HG03432 (cell line): ENCODE measurements at regions not wholly inside any gene's neighbourhood (a gene's known extent, or its start where the extent isn't known, plus 50 kb on each side); places are given as distances from the start of the nearest gene placed in this dataset.

ENCODE experiments used
- ATAC-seq: cut with Tn5 transposase; IDR thresholded peaks from one replicate; pipeline ENCODE4 v1.9.1; 2021; ENCODE audit warnings: mild to moderate bottlenecking, moderate library complexity; ENCODE audit not compliant: unreplicated experiment

DNA sequence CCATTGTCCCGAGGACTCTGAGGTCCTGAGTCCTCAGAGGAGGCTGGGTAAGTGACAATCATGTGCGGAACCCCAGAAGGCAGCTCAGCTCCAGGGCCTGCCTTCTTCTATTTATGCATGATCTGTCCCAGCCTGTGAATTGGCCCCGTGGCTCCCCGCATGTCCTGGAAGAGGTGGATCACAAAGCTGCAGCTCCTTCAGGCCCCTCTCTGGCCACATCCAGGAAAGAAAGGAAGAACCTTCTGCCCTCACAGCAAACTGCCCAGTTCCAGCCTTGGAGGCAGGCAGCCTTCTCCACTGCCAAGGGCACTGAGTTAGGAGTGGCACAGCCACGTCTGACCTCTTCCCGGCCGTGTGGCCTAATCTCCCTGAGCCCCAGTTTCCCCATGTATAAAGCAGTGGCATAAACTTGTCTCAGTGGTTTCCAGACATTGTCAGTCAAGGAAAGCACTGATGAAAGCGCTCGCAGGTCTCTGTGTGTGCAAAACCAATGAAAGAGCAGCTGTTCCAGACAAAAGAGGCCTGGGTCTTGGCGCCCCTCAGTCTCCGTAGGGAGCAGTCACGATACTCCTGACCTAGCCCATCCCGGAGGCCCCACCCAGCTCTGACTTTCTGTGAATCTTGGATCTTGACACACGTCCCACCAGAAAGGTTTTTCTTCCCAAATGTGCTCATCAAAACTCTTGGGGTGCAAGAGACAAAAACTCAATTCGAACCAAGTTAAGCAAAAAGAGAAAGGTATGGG is 497.3 kb downstream of the SHQ1 start:
- ATAC-seq, result no peak

- ATAC-seq, result no peak
Measured at GRCh38 chr3:72348357-72348756, 499.9 kb downstream of the SHQ1 start.

DNA sequence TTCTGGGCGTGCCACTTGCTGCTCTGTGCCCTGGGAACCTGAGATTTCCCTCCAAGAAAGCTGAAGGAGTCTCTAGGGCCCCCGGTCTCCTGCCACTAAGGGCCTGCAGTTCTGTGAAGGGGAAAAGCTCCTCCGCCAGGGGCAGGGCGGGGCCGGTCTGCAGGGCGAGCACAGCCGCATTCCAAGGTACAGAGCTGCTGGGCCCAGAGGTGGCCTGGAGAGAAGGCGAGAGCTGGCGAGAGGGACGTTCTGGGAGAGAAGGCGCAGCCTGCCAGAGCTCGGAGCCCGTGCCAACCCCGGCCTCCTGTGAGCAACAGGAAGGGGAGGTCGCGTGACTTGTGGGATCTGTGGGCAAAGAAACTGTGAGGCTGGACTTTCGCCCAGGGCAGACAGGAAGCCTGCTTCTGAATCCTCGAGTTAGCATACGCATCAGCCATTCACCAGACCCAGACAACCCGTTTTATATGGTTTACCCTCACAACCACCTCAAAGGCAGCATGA is 500.4 kb downstream of the SHQ1 start:
- ATAC-seq, result peak; percentile 74

- ATAC-seq, result peak; percentile 28
Measured at GRCh38 chr3:72346526-72346926, 501.7 kb downstream of the SHQ1 start.

DNA sequence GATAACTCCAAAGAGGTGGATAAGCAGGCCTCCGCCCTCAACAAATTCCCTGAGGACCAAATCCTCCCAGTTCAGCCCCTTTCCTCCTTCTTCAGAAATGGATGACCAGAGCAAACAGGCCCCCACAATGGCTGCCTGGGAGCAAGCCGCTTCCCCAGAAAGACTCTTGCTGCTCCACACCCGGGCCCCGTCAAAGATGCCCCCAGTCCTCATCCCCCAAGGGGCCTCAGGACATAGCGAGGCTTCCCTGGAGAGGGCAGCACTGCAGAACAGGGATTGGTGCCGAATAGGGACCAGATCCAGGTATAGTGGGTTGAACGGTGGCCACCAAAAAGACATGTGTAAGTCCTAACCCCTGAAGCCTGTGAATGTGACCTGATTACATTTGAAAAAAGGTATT is 502.3 kb downstream of the SHQ1 start:
- no peak for ATAC-seq

GRCh38 chr3:72345237-72345878 is 502.9 kb downstream of the SHQ1 start:
- ATAC-seq, result no peak

DNA sequence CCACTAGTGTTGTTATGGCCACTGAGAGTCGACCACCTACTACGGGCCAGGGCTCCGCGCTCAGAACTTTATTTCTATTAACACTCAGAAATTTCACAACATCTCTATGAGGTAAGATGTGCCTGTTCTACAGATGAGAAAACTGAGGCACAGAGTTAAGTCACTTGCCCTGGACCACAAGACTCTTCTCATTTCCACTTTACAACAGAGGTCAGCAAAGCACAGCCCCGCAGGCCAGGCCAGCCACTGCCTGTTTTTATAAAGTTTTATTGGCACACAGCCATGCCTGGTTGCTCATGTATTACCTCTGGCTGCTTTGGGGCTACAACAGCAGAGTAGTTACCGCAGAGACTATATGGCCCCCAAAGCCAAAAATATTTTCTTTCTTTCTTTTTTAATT is 503.6 kb downstream of the SHQ1 start:
- ATAC-seq, result no peak

GRCh38 chr3:72344236-72344635 is 504.0 kb downstream of the SHQ1 start:
- no peak for ATAC-seq

GRCh38 chr3:72343078-72343477 is 505.2 kb downstream of the SHQ1 start:
- ATAC-seq, result no peak

GRCh38 chr3:72342450-72342849 is 505.8 kb downstream of the SHQ1 start:
- no peak for ATAC-seq

DNA sequence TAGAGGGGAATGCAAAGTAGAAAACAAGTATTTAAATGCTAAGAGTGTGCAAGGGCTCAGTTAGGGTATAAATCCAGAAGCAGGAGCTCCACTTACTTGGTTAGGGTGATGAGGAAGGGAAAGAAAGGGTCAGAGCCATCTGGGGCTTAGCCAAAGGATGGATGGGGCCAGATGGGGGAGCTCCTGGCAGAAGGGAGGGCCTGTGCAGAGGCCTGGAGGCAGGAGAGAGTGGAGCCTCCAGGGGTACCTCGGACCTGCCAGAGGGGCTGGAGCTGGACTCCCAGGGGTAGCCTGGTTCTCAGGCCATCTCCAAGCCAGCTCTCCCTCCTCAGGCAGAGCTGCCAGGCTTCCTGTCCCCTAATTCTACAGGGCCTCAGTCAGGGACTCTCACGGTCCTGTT is 506.3 kb downstream of the SHQ1 start:
- ATAC-seq, result no peak

- ATAC-seq, result no peak
Measured at GRCh38 chr3:72341380-72341770, 506.9 kb downstream of the SHQ1 start.

- no peak for ATAC-seq
Measured at GRCh38 chr3:72340476-72341379, 507.5 kb downstream of the SHQ1 start.

DNA sequence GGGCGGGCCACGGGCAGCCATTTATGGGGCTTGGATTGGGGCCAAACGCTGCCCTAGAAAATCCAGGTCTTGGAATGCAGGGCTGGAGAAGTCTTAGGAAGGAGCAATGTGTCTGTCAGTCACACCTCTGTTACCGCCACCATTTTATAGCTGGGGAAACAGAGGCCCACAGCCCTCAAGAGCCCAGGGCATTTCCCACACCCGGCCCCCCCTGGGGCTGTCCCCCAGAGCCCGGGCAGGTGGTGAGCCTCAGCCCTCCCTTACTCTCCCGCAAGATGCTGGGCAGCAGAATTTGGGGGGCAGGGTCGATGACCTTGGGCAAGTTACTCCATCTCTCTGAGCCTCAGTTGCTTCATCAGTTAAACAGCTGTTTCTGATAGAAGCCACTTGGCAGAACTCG is 508.2 kb downstream of the SHQ1 start:
- ATAC-seq, result no peak

GRCh38 chr3:72339670-72340030 is 508.6 kb downstream of the SHQ1 start:
- no peak for ATAC-seq

- ATAC-seq, result peak; percentile 27
Measured at GRCh38 chr3:72338942-72339669, 509.1 kb downstream of the SHQ1 start.

- ATAC-seq, result no peak
Measured at GRCh38 chr3:72338082-72338941, 509.9 kb downstream of the SHQ1 start.

DNA sequence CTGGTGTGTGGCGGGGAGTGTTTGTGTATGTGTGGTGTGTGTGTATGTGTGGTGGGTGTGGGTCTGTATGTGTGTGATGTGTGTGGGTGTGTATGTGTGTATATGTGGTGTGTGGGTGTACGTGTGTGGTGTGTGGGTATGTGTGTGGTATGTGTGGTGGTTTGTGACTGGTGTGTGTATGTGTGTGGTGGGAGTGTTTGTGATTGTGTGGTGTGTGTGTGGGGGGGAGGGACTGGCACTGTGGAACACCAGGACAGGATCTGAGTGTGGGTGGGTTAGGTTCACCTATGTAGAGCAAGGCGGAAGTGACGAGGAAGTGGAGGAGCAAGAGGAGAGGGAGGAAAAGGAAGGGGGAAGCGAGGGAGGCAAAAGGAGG is 510.8 kb downstream of the SHQ1 start:
- ATAC-seq, result no peak

DNA sequence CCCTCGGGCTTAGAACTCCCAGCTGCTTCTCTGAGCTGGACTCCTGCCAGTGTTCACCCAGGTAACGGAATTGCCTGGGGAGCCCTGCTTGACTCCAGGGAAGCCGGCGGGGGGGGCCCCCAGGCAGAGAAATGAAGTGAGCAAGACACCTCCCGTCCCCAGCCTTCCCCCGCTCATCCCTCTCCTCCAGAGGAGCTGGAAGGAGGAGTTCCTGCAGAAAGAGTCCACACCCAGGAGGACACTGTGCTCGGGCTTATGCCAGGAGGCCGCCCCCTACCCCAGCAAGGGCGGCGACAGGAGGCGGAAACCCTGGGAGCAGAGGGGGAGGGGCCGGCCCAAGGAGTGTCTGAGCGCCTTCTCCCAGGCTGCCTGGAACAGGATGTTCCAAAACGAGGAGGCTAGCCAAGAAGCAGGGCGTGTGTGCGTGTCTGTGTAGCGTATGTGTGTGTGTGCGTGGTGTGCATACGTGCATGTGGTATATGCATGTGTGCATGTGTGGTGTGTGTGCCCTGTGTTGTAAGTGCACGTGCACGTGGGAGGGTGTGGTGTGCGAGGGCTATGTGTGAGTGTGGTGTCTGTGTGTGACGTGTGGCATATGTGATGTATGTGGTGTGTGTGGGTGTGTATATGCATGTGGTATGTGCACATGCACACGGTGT is 511.3 kb downstream of the SHQ1 start:
- ATAC-seq, result no peak
